GM12891 (cell line): ENCODE measurements at regions not wholly inside any gene's neighbourhood (a gene's known extent, or its start where the extent isn't known, plus 50 kb on each side); places are given as distances from the start of the nearest gene placed in this dataset.

ENCODE experiments used
- POLR2A ChIP-seq: IDR thresholded peaks from 2 replicates; pipeline ENCODE4 v1.6.1; 2011; ENCODE audit warnings: low read depth, low read length, control low read depth
- POLR2AphosphoS5 ChIP-seq: IDR thresholded peaks from 2 replicates; pipeline ENCODE4 v1.6.1; 2011; ENCODE audit warnings: low read depth, low read length, control low read depth

- no peak for TF ChIP-seq POLR2A
- no peak for TF ChIP-seq POLR2AphosphoS5
These were observed 493.2 kb downstream of the MIAT start for GRCh38 chr22:27150544-27150941.
